PC-9 (cell line): ENCODE measurements at regions not wholly inside any gene's neighbourhood (a gene's known extent, or its start where the extent isn't known, plus 50 kb on each side); places are given as distances from the start of the nearest gene placed in this dataset.

Experiments used
- BruUV-seq: library from RNA; stranded (reverse); fragments of 400-500 nt; replicated peaks from 2 replicates; lab custom pipeline; 2021; lab: Mats Ljungman, UMichigan
- CTCF ChIA-PET: fragments of 300-600 bp; sonication (Branson Sonifier 250); formaldehyde crosslinking; loops from one replicate; lab custom pipeline; 2022; ENCODE audit warnings: antibody characterized with exemption; lab: Charles Lee
- POLR2A ChIA-PET: fragments of 300-600 bp; sonication (Branson Sonifier 250); formaldehyde crosslinking; loops from one replicate; lab custom pipeline; 2022; ENCODE audit warnings: antibody characterized with exemption; ENCODE audit not compliant: unreplicated experiment; lab: Charles Lee
- DNase-seq, 2 experiments: peaks; one replicate each; pipeline versions ENCODE4 v3.0.0 to v3.0.0-alpha.2; 2015 to 2022; ENCODE audit warnings: mixed read lengths in 1 of 2
- H2AFZ ChIP-seq: fragments of 200-600 bp; sonication (generic); 2 replicates; pipeline ENCODE4 v1.8.1; 2017; ENCODE audit warnings: antibody characterized with exemption
- H3F3A ChIP-seq: fragments of 200-600 bp; sonication (generic); 2 replicates; pipeline ENCODE4 v1.8.1; 2017; ENCODE audit warnings: antibody characterized with exemption, mild to moderate bottlenecking, low read depth; ENCODE audit not compliant: insufficient read depth
- H3K27ac ChIP-seq: fragments of 200-600 bp; sonication (generic); 2 replicates; pipeline ENCODE4 v1.6.1; 2016; ENCODE audit warnings: mixed run types
- H3K27me3 ChIP-seq: fragments of 200-600 bp; sonication (generic); 2 replicates; pipeline ENCODE4 v1.6.1; 2016; ENCODE audit warnings: low read depth, mixed run types; ENCODE audit not compliant: insufficient read depth
- H3K36me3 ChIP-seq: fragments of 200-600 bp; sonication (generic); 2 replicates; pipeline ENCODE4 v1.6.1; 2016; ENCODE audit warnings: low read depth, mixed run types
- H3K4me1 ChIP-seq: fragments of 200-600 bp; sonication (generic); replicated peaks from 2 replicates; pipeline ENCODE4 v1.6.1; 2016; ENCODE audit warnings: mixed run types; ENCODE audit not compliant: insufficient read depth
- H3K4me2 ChIP-seq: fragments of 200-600 bp; sonication (generic); 2 replicates; pipeline ENCODE4 v1.6.1; 2017; ENCODE audit warnings: mixed run types
- H3K4me3 ChIP-seq: fragments of 200-600 bp; sonication (generic); 2 replicates; pipeline ENCODE4 v1.6.1; 2016; ENCODE audit warnings: mixed run types
- H3K79me2 ChIP-seq: fragments of 200-600 bp; sonication (generic); 2 replicates; pipeline ENCODE4 v1.6.1; 2017; ENCODE audit warnings: low read depth, mixed run types
- H3K9me2 ChIP-seq: fragments of 200-600 bp; sonication (generic); 2 replicates; pipeline ENCODE4 v1.8.1; 2017; ENCODE audit warnings: mild to moderate bottlenecking; ENCODE audit not compliant: insufficient read depth
- H3K9me3 ChIP-seq: fragments of 200-600 bp; sonication (generic); 2 replicates; pipeline ENCODE4 v1.8.1; 2016; ENCODE audit warnings: low read depth; ENCODE audit not compliant: insufficient read depth
- H4K20me1 ChIP-seq: fragments of 200-600 bp; sonication (generic); 2 replicates; pipeline ENCODE4 v1.8.1; 2017; ENCODE audit not compliant: insufficient read depth
- EZH2 ChIP-seq: fragments of 200-600 bp; sonication (generic); IDR thresholded peaks from 2 replicates; pipeline ENCODE4 v1.8.0; 2017; ENCODE audit warnings: antibody characterized with exemption, low read depth
- intact Hi-C: fragments of 100-400 bp; cut with micrococcal nuclease; formaldehyde crosslinking; loops from one replicate; pipeline ENCODE4 v1.10.0; 2022; ENCODE audit not compliant: unreplicated experiment
- TF ChIP-seq, protein P1 (sequence below): fragments of 200-600 bp; sonication (generic); conservative IDR thresholded peaks from 2 replicates; pipeline ENCODE4 v1.6.1; 2017; ENCODE audit warnings: mixed run types, antibody characterized with exemption, mild to moderate bottlenecking, moderate library complexity

DNA sequence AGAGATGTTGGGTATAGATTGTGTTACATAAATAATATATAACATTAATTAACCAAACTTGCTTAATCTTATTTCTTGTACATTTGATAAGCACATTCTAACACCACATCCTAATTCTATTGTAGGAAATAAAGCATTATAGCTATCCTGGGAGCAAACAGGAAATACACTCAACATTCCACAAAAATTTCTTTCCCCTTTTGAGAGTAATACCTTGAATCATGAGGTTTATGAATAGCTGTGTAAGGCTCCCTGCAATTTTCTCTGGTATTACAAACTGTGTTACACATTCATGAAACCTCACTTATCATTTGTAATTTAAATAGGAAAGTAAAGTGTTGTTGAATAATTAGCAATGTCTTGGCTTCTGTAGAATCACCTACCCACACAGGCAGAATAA, 95.1 kb downstream of the TMEM47 start:
- no peaks in the 10 kb centered on the region for H3K9me3 ChIP-seq
- H3K4me2 ChIP-seq: no peak overlapping the region
- no peaks in the 10 kb centered on the region for H3F3A ChIP-seq
- H3K27ac ChIP-seq: no peak overlapping the region
- intact Hi-C loops: no loop called here
- DNase-seq: no peak
- H3K27me3 ChIP-seq: no peaks in the 10 kb centered on the region
- no peak overlapping the region for H3K4me3 ChIP-seq
- H3K9me2 ChIP-seq: no peaks in the 10 kb centered on the region
- no peaks in the 10 kb centered on the region for H4K20me1 ChIP-seq
- ChIA-PET CTCF (no interaction called here), POLR2A (no interaction called here)
- BruUV-seq: no TSS peak
- TF ChIP-seq EZH2: no peak
- TF ChIP-seq, protein P1, sequence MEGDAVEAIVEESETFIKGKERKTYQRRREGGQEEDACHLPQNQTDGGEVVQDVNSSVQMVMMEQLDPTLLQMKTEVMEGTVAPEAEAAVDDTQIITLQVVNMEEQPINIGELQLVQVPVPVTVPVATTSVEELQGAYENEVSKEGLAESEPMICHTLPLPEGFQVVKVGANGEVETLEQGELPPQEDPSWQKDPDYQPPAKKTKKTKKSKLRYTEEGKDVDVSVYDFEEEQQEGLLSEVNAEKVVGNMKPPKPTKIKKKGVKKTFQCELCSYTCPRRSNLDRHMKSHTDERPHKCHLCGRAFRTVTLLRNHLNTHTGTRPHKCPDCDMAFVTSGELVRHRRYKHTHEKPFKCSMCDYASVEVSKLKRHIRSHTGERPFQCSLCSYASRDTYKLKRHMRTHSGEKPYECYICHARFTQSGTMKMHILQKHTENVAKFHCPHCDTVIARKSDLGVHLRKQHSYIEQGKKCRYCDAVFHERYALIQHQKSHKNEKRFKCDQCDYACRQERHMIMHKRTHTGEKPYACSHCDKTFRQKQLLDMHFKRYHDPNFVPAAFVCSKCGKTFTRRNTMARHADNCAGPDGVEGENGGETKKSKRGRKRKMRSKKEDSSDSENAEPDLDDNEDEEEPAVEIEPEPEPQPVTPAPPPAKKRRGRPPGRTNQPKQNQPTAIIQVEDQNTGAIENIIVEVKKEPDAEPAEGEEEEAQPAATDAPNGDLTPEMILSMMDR: no peak
- no peaks in the 10 kb centered on the region for H3K36me3 ChIP-seq
- no peaks in the 10 kb centered on the region for H3K79me2 ChIP-seq
- H3K4me1 ChIP-seq: no peaks in the 10 kb centered on the region
- no peak overlapping the region for H2AFZ ChIP-seq

DNA sequence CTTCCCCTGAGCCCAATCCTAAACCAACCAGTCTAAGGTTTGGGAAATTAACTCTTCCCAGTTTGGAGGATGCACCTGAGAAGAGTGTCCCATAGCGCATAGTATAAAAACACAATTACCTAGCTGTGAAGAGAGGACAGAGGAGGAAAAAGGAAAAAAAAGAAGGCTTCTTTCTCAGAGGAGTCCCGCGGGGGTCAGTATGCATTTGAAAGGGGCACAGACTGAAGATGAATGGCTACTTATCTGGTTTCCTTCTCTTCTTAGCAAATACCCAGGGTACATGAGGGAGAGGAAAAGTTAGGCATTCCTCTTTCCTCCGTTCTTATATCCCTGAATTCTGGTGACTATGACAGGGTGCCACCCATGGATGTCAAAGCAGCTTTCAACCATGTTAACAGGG, 96.9 kb downstream of the TMEM47 start:
- H4K20me1 ChIP-seq: no peaks in the 10 kb centered on the region
- no peaks in the 10 kb centered on the region for H3K36me3 ChIP-seq
- no peaks in the 10 kb centered on the region for H3K4me1 ChIP-seq
- CTCF ChIA-PET: no interaction called here
- intact Hi-C loops: no loop called here
- POLR2A ChIA-PET: no interaction called here
- no peak for TF ChIP-seq EZH2
- TF ChIP-seq, protein P1: no peak
- no peaks in the 10 kb centered on the region for H3K9me2 ChIP-seq
- no peaks in the 10 kb centered on the region for H3K9me3 ChIP-seq
- H2AFZ ChIP-seq: no peak overlapping the region
- no peak overlapping the region for H3K27ac ChIP-seq
- no peak for DNase-seq
- no TSS peak for BruUV-seq
- H3K4me3 ChIP-seq: no peak overlapping the region
- no peak overlapping the region for H3K4me2 ChIP-seq
- no peaks in the 10 kb centered on the region for H3F3A ChIP-seq
- H3K27me3 ChIP-seq: no peaks in the 10 kb centered on the region
- H3K79me2 ChIP-seq: no peaks in the 10 kb centered on the region

DNA sequence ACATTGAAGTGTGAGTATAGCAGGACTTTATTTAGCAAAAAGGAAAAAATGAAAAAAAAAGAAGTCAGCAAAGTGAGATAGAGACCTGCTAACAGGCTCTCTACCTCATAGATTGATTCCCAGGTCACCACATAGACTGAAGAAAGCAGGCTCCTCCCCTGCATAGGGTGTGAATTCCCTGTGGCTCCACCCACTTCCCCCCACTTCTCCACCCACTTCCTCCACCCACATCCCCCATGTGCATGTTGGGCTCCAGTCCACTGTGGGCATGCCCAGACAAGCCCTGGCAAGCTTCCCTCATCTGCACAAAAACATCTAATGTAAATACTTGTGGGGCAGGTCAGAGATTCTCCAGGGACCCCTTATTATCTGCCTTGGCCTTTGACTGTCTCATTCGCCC, 97.8 kb downstream of the TMEM47 start:
- H3K9me2 ChIP-seq: no peaks in the 10 kb centered on the region
- H3K36me3 ChIP-seq: no peaks in the 10 kb centered on the region
- no peak for DNase-seq
- H4K20me1 ChIP-seq: no peaks in the 10 kb centered on the region
- CTCF ChIA-PET: no interaction called here
- H3K4me2 ChIP-seq: no peak overlapping the region
- no peak overlapping the region for H2AFZ ChIP-seq
- no peaks in the 10 kb centered on the region for H3K27me3 ChIP-seq
- POLR2A ChIA-PET: no interaction called here
- intact Hi-C loops: no loop called here
- no TSS peak for BruUV-seq
- no peaks in the 10 kb centered on the region for H3F3A ChIP-seq
- no peak for TF ChIP-seq EZH2
- TF ChIP-seq, protein P1: no peak
- no peaks in the 10 kb centered on the region for H3K4me1 ChIP-seq
- no peak overlapping the region for H3K27ac ChIP-seq
- H3K9me3 ChIP-seq: no peaks in the 10 kb centered on the region
- H3K4me3 ChIP-seq: no peak overlapping the region
- no peaks in the 10 kb centered on the region for H3K79me2 ChIP-seq
